HG02571 (cell line): ENCODE measurements at regions not wholly inside any gene's neighbourhood (a gene's known extent, or its start where the extent isn't known, plus 50 kb on each side); places are given as distances from the start of the nearest gene placed in this dataset.
"Not testable (repeated sequence)": the region's sequence is repeated elsewhere in the genome, so short reads cannot be mapped to it uniquely, and the experiment has no call there.

ENCODE experiments used
- ATAC-seq: cut with Tn5 transposase; IDR thresholded peaks from one replicate; pipeline ENCODE4 v1.9.1; 2021; ENCODE audit warnings: mild to moderate bottlenecking, moderate library complexity; ENCODE audit not compliant: unreplicated experiment

GRCh38 chr6:102995491-102995890, 1602.0 kb downstream of the GRIK2 start:
- no peak for ATAC-seq

GRCh38 chr6:102994866-102995265, 1601.4 kb downstream of the GRIK2 start:
- ATAC-seq = no peak

- ATAC-seq = peak; percentile 87
Measured at GRCh38 chr6:102986086-102986485, 1592.6 kb downstream of the GRIK2 start.

DNA sequence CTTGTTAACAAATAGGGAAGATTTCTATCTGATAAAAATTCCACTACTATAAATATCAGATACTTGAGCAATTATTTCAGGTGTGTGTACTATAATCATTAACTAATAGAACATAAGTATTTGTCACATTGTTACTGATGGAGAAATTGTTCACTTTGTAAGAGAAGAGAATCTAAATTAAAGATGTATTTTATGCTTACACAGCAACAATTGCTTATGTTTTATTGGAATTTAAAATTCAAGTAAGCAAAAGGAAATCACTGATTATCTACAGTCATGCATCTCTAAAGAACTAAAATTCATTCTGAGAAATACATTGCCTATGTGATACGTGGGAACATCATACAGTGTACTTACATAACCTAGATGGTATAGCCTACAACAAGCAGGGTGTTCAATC, 1590.8 kb downstream of the GRIK2 start:
- ATAC-seq = no peak

DNA sequence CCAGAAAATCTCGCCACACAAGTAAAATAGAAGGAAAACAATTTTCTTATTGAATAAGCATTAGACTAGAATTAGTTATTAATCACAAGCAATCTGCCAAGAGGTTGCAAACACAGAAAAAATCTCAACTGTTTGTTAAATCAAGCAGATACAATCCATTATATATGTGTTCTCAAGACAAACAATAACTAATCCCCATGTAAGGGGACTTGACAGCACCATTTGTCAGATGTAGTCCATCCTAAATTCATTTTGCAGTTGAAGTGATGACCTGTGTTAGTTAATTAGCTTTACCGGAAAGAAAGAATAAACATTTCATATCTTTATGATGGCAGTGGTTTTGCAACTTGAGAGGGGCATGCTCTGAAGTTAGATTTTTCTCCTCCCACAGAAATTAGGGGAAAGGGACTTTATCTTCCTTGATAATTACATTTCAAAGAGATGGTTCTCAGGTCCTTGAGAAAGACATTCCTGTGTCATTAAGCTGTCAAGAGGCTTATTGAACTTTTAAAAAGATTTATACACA, 1588.0 kb downstream of the GRIK2 start:
- no peak for ATAC-seq

DNA sequence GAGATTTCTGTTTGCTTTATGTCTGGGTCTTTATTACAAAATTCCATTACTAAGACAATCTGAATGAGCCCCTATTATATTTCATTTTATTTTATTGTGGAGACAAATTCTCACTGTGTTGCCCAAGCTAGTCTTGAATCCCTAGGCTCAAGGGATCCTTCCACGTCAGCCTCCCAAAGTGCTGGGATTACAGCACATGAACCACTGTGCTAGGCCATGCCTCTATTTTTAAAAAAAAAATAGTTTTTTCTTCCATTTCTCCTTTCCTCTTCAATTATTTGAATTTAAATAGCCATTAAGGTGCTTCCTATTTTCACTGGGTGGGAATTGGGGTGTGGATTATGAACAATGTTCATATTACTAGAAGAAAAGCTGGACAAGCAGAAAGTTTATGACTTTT, 1587.4 kb downstream of the GRIK2 start:
- ATAC-seq = no peak

DNA sequence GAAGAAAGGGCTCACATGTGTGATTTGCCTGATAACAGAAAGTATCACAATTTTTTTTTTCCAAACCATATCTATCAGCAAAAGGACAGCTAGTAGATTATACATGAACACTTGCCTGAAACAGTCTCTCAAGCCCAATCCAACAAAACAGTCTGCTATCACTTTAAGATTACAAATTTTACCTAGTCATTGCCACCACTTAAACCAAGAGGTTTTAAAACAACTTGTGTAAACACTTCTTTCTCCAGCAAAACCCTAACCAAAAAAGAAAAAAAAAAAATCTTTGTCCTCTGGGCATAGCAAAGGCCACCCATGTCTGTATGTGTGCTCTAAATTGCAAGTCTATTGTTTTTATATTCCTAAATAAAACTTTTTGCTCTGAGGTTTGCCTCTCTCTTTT, 1568.4 kb downstream of the GRIK2 start:
- ATAC-seq = no peak

DNA sequence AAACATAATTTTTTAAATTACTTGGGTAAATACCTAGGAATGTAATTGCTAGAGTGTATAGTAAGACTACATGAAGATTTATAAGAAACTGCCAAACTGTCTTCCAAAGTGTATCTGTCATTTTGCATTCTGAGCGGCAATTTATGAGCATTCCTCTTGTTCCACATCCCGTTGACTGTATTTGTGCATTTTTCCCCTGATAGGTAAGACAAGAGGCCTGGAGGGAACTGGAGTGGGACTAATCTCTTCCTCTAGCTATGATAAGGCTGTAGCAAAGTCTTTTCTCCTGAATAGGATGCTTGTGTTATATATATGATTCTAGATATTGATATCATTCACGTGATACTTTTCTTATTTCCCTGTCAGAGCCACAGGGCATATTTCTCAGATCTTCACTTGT, 1557.5 kb downstream of the GRIK2 start:
- no peak for ATAC-seq

DNA sequence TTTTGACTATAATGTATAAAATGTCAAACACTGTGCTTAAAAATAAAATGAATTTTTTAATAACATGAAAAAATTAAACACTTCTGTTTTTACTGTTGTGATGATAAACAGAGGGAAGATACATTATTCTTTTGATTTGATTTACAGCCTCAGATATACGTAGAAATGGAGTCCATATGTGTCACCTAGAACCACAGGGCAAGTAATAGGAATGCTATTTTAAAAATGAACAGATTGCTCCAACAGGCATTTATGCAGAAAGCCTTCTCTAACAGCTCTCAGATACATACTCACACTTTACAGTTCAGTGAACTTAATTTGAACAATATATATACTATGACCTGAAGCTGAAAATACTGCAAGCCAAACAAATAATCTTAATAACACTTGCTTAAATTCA, 1551.0 kb downstream of the GRIK2 start:
- no peak for ATAC-seq

GRCh38 chr6:102942206-102942605, 1548.7 kb downstream of the GRIK2 start:
- no peak for ATAC-seq

DNA sequence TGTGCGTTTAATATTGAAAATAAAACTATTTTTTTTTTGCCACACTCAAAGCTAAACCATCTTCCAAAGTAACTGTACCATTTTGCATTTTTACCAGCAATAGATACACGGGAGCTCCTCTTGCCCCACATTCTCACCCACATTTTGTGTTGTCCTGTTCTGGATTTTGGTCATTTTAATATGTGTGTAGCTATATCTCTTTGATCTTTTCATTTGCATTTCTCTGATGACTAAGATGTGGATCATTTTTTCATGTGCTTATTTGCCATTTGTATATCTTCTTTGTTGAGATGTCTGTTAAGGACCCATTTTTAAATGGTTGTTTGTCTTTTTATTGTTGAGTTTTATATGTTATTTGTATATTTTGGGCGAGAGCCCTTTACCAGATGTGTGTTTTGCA, 1543.5 kb downstream of the GRIK2 start:
- ATAC-seq = no peak

DNA sequence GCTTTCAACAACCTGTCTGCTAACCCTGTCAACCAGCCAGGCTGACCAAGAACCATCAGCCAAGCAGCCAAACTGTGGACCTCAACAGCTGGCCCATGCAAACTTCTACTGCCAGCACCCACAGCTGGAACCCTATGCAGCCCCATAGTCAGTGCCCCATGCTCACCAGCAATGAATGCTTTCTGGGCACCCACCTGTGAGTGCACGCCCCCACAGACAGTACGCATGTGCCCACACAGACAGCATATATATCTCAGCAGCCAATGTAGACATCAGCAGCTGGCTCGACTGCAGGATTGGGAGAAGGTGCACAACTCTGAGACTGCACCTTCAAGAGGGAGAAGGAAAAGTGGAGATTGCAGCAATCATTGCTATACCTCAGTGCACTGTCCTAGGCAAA, 1534.6 kb downstream of the GRIK2 start:
- ATAC-seq = no peak

GRCh38 chr6:102918161-102918560, 1524.7 kb downstream of the GRIK2 start:
- ATAC-seq = no peak

GRCh38 chr6:102911571-102911970, 1518.1 kb downstream of the GRIK2 start:
- ATAC-seq = no peak

- not testable (repeated sequence) for ATAC-seq
Measured at GRCh38 chr6:102910701-102911139, 1517.2 kb downstream of the GRIK2 start.

DNA sequence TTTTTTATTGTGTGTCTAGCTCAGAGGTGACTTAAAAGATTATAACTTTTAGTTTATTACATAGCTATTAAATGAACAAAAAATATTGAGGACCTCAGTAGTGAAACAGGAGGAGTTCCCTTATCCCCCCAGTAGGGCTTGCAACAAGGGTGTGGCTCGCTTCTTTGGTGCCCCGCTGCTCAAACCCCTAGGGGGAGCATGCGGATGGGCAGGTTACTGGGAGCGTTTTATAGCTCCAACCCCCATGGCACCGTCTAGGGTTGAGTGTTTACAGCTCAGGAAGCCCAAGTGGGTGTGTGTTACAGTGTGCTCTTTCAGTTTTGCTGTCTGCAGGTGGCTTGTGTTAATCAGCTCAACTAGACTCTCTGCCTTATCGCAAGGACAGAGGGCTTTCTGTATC, 1513.7 kb downstream of the GRIK2 start:
- no peak for ATAC-seq

DNA sequence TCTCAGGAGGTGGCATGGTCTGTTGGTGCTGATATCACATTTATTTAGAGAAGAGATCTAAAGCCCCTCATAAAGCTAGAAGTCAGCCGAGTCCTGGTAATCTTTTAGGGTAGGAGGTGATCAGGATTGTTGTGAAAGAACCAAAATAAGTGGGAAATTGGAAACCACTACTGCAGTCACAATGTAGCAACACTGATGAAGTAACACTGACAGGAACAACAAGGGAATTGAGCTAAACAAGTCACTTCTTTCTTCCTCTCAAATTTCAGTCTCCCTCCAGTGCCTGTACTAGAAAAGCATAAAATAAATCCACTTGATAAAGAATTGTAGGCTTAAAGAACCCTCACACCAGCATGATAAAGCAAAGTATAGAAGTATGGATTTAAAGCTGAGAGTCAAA, 1509.0 kb downstream of the GRIK2 start:
- ATAC-seq = no peak

DNA sequence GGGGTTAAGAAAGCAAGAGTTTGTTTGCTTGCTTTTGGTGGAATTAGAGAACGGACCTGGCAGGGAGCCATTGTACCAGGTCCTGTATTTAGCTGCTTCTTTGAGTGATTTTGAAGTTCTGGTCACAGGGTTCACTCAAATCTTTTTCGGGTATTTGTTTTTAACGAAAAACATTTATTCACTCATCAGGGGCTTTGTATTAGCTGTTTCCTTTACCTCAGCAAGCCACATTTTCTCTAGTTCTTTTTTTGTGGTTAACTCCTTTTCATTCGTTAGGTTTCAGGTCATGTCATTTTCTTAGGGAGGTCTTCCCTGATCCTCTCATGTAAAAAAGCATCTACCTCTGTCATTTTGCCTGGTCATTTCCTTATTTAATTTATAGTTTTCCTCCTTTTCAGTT, 1502.2 kb downstream of the GRIK2 start:
- ATAC-seq = no peak

DNA sequence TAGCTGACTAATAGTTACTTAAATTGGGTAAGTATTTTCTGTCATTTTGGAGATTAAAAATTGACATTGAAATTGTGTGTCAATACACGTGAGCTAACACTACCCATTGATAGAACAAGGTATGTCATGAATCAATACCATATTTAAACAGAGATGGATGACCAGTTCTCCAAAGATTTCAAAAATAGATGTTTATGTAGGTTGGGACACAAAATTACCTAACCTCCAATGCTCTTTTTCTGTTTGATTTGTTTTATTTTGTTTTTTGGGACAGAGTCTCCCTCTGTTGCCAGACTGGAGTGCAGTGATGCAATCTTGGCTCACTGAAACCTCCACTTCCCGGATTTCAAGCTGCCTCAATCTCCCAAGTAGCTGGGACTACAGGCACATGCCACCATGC, 1491.7 kb downstream of the GRIK2 start:
- ATAC-seq = no peak

DNA sequence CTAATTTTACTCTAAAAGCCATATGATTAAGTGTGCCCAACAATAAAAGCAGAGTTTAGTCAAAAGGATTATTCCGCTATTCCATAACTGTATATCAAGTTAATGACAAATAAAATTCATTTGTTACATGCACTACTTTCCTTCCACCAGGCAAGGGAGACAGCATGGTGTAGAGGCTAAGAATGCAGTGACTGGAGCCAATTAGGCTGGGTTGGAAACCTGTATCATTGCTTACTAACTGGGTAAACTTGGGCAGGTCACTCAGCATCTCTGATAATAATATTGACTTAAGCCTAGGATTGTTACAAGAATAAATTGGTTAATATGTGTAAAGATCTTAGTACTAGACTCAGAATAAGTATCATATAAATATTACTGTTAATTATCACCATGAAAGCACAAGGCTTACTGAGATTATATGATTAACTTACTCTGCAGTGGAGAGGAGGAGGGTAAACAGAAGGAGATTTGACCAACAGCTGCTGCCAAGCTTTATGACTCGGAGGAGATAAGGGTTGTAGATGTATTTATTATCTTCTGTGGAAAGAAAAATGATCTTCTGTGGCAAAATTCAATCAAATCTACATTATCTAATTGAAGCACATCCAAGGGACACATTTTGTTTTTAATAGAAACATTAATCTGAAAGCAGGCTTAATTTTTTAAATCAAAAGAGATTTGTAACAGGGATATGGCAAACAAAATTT, 1459.9 kb downstream of the GRIK2 start:
- ATAC-seq = no peak

DNA sequence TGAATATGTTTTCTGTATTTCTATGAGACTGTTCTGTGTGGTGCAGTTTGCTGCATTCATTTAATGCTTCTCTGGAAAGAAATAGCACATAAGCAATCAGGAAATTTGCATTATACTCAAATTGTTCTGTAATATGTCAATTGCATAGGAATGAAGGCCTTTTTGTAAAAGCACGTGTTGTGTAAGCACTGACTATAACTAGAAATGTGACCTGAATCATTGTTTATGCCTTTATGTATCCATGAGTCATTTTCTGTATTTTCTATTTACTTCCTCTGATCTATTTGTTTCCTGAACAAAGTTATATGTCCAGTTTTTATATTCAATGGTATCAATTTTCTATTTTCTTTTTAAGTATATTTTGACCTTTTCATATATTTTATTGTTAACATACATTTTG, 1455.3 kb downstream of the GRIK2 start:
- no peak for ATAC-seq

- no peak for ATAC-seq
Measured at GRCh38 chr6:102848210-102848609, 1454.7 kb downstream of the GRIK2 start.

DNA sequence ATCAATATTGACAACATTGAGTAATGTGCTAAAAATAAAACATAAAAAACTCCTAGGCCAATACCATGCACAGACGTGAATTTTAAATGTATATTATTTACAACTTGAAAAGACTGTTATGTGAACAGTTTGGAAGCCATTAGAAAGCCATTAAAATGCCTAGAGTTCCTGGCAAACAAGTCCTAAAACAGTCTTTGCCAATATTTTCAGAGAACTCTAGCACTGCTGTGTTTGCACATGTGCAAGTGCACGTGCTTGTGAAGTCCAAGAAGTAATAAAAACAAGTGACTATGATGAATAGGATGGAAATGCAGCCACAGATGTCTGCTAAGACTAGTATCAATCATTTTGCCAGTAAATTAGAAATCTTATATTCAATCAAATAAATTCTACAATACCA, 1447.6 kb downstream of the GRIK2 start:
- no peak for ATAC-seq
